Activated naive CD4-positive, alpha-beta T cell treated with anti-CD3 and anti-CD28 coated beads, Interleukin-2, amount 50 U/mL, for 24 hours (primary cell): ENCODE measurements at regions not wholly inside any gene's neighbourhood (a gene's known extent, or its start where the extent isn't known, plus 50 kb on each side); places are given as distances from the start of the nearest gene placed in this dataset.
"Not testable (repeated sequence)": the region's sequence is repeated elsewhere in the genome, so short reads cannot be mapped to it uniquely, and the experiment has no call there.

ENCODE experiments used
- H3K27ac Mint-ChIP-seq: one replicate; pipeline ENCODE4 v1.8.0; 2021; ENCODE audit warnings: mild to moderate bottlenecking, mixed read lengths
- H3K27me3 Mint-ChIP-seq: one replicate; pipeline ENCODE4 v1.8.0; 2021; ENCODE audit warnings: mixed read lengths
- H3K36me3 Mint-ChIP-seq: one replicate; pipeline ENCODE4 v1.8.0; 2021; ENCODE audit warnings: mixed read lengths
- H3K4me1 Mint-ChIP-seq: one replicate; pipeline ENCODE4 v1.8.0; 2021; ENCODE audit warnings: mixed read lengths
- H3K4me3 Mint-ChIP-seq: one replicate; pipeline ENCODE4 v1.8.0; 2021; ENCODE audit warnings: mild to moderate bottlenecking, mixed read lengths
- H3K9me3 Mint-ChIP-seq: one replicate; pipeline ENCODE4 v1.8.0; 2021; ENCODE audit warnings: mixed read lengths

- H3K27ac Mint-ChIP-seq: no peak overlapping the region
- no peaks in the 10 kb centered on the region for H3K4me1 Mint-ChIP-seq
- no peaks in the 10 kb centered on the region for H3K9me3 Mint-ChIP-seq
- H3K27me3 Mint-ChIP-seq: peaks cover 7% of the 10 kb centered on the region
- H3K36me3 Mint-ChIP-seq: no peaks in the 10 kb centered on the region
- no peak overlapping the region for H3K4me3 Mint-ChIP-seq
These were observed 512.8 kb downstream of the UQCRFS1 start for GRCh38 chr19:28700176-28700575.

GRCh38 chr19:28697308-28697707 lies 515.6 kb downstream of the UQCRFS1 start:
- H3K27ac Mint-ChIP-seq: no peak overlapping the region
- H3K9me3 Mint-ChIP-seq: no peaks in the 10 kb centered on the region

GRCh38 chr19:28694812-28695211 lies 518.1 kb downstream of the UQCRFS1 start:
- no peaks in the 10 kb centered on the region for H3K9me3 Mint-ChIP-seq
- H3K27ac Mint-ChIP-seq: no peak overlapping the region
- H3K36me3 Mint-ChIP-seq: no peaks in the 10 kb centered on the region
- peaks cover 8% of the 10 kb centered on the region for H3K27me3 Mint-ChIP-seq
- no peaks in the 10 kb centered on the region for H3K4me1 Mint-ChIP-seq
- no peak overlapping the region for H3K4me3 Mint-ChIP-seq

More at GRCh38 chr19:28697308-28697707, 515.6 kb downstream of the UQCRFS1 start:
- H3K4me3 Mint-ChIP-seq: no peak overlapping the region
- peaks cover 8% of the 10 kb centered on the region for H3K27me3 Mint-ChIP-seq
- H3K36me3 Mint-ChIP-seq: no peaks in the 10 kb centered on the region
- H3K4me1 Mint-ChIP-seq: no peaks in the 10 kb centered on the region

GRCh38 chr19:28691683-28692082 lies 521.3 kb downstream of the UQCRFS1 start:
- Mint-ChIP-seq H3K27ac (no peak overlapping the region), H3K4me1 (peaks cover under 1% of the 10 kb centered on the region), H3K27me3 (peaks cover 10% of the 10 kb centered on the region), H3K36me3 (no peaks in the 10 kb centered on the region), H3K9me3 (no peaks in the 10 kb centered on the region), H3K4me3 (no peak overlapping the region)

- H3K4me1 Mint-ChIP-seq, H3K27me3 Mint-ChIP-seq, H3K4me3 Mint-ChIP-seq, H3K9me3 Mint-ChIP-seq, H3K27ac Mint-ChIP-seq, H3K36me3 Mint-ChIP-seq: not testable (repeated sequence)
These were observed 523.5 kb downstream of the UQCRFS1 start for GRCh38 chr19:28689464-28689863.

- no peak overlapping the region for H3K27ac Mint-ChIP-seq
- H3K4me1 Mint-ChIP-seq: peaks cover 4% of the 10 kb centered on the region
- no peaks in the 10 kb centered on the region for H3K9me3 Mint-ChIP-seq
These were observed 525.7 kb downstream of the UQCRFS1 start for GRCh38 chr19:28687296-28687695.

GRCh38 chr19:28686756-28687155 lies 526.2 kb downstream of the UQCRFS1 start:
- no peaks in the 10 kb centered on the region for H3K36me3 Mint-ChIP-seq
- H3K4me3 Mint-ChIP-seq: no peak overlapping the region
- no peaks in the 10 kb centered on the region for H3K9me3 Mint-ChIP-seq
- peaks cover 3% of the 10 kb centered on the region for H3K27me3 Mint-ChIP-seq
- H3K4me1 Mint-ChIP-seq: peaks cover 4% of the 10 kb centered on the region
- H3K27ac Mint-ChIP-seq: no peak overlapping the region

More at GRCh38 chr19:28687296-28687695, 525.7 kb downstream of the UQCRFS1 start:
- Mint-ChIP-seq H3K36me3 (no peaks in the 10 kb centered on the region), H3K27me3 (peaks cover 3% of the 10 kb centered on the region), H3K4me3 (no peak overlapping the region)

GRCh38 chr19:28685802-28686201 lies 527.1 kb downstream of the UQCRFS1 start:
- peaks cover 4% of the 10 kb centered on the region for H3K4me1 Mint-ChIP-seq

GRCh38 chr19:28685077-28685476 lies 527.9 kb downstream of the UQCRFS1 start:
- H3K9me3 Mint-ChIP-seq, H3K4me3 Mint-ChIP-seq, H3K4me1 Mint-ChIP-seq, H3K27ac Mint-ChIP-seq, H3K27me3 Mint-ChIP-seq, H3K36me3 Mint-ChIP-seq: not testable (repeated sequence)

More at GRCh38 chr19:28685802-28686201, 527.1 kb downstream of the UQCRFS1 start:
- Mint-ChIP-seq H3K27me3 (peaks cover 3% of the 10 kb centered on the region), H3K27ac (no peak overlapping the region), H3K9me3 (no peaks in the 10 kb centered on the region), H3K4me3 (no peak overlapping the region), H3K36me3 (no peaks in the 10 kb centered on the region)

GRCh38 chr19:28680111-28680510 lies 532.8 kb downstream of the UQCRFS1 start:
- Mint-ChIP-seq H3K9me3 (peaks cover 7% of the 10 kb centered on the region), H3K36me3 (no peaks in the 10 kb centered on the region), H3K27me3 (peaks cover 2% of the 10 kb centered on the region), H3K4me3 (no peak overlapping the region), H3K4me1 (no peaks in the 10 kb centered on the region), H3K27ac (no peak overlapping the region)

GRCh38 chr19:28670836-28671235 lies 542.1 kb downstream of the UQCRFS1 start:
- Mint-ChIP-seq H3K27ac (no peak overlapping the region), H3K36me3 (peaks cover 7% of the 10 kb centered on the region)

GRCh38 chr19:28669804-28670203 lies 543.1 kb downstream of the UQCRFS1 start:
- no peaks in the 10 kb centered on the region for H3K4me1 Mint-ChIP-seq
- peaks cover under 1% of the 10 kb centered on the region for H3K27me3 Mint-ChIP-seq
- H3K36me3 Mint-ChIP-seq: peaks cover 7% of the 10 kb centered on the region
- no peak overlapping the region for H3K4me3 Mint-ChIP-seq
- peaks cover 34% of the 10 kb centered on the region for H3K9me3 Mint-ChIP-seq
- no peak overlapping the region for H3K27ac Mint-ChIP-seq

More at GRCh38 chr19:28670836-28671235, 542.1 kb downstream of the UQCRFS1 start:
- Mint-ChIP-seq H3K4me3 (no peak overlapping the region), H3K9me3 (peaks cover 41% of the 10 kb centered on the region), H3K27me3 (peaks cover 2% of the 10 kb centered on the region), H3K4me1 (no peaks in the 10 kb centered on the region)

GRCh38 chr19:28667348-28667977 lies 545.5 kb downstream of the UQCRFS1 start:
- no peak overlapping the region for H3K27ac Mint-ChIP-seq
- H3K4me3 Mint-ChIP-seq: no peak overlapping the region
- H3K36me3 Mint-ChIP-seq: peaks cover 7% of the 10 kb centered on the region
- H3K4me1 Mint-ChIP-seq: no peaks in the 10 kb centered on the region
- peaks cover 25% of the 10 kb centered on the region for H3K9me3 Mint-ChIP-seq
- peaks cover 2% of the 10 kb centered on the region for H3K27me3 Mint-ChIP-seq

GRCh38 chr19:28665748-28666147 lies 547.2 kb downstream of the UQCRFS1 start:
- Mint-ChIP-seq H3K9me3 (peaks cover 23% of the 10 kb centered on the region), H3K27me3 (peaks cover 2% of the 10 kb centered on the region), H3K36me3 (peaks cover 7% of the 10 kb centered on the region)

GRCh38 chr19:28656644-28657043 lies 556.3 kb downstream of the UQCRFS1 start:
- Mint-ChIP-seq H3K9me3 (peaks cover 13% of the 10 kb centered on the region), H3K36me3 (peaks cover 2% of the 10 kb centered on the region), H3K27me3 (peaks cover 2% of the 10 kb centered on the region), H3K27ac (no peak overlapping the region), H3K4me1 (peaks cover 6% of the 10 kb centered on the region), H3K4me3 (no peak overlapping the region)

More at GRCh38 chr19:28665748-28666147, 547.2 kb downstream of the UQCRFS1 start:
- H3K4me1 Mint-ChIP-seq: no peaks in the 10 kb centered on the region
- no peak overlapping the region for H3K27ac Mint-ChIP-seq
- no peak overlapping the region for H3K4me3 Mint-ChIP-seq

GRCh38 chr19:28655054-28655453 lies 557.9 kb downstream of the UQCRFS1 start:
- H3K36me3 Mint-ChIP-seq: peaks cover 2% of the 10 kb centered on the region
- no peak overlapping the region for H3K27ac Mint-ChIP-seq
- no peak overlapping the region for H3K4me3 Mint-ChIP-seq
- H3K9me3 Mint-ChIP-seq: peaks cover 13% of the 10 kb centered on the region
- H3K27me3 Mint-ChIP-seq: peaks cover 2% of the 10 kb centered on the region
- H3K4me1 Mint-ChIP-seq: peaks cover 6% of the 10 kb centered on the region

GRCh38 chr19:28652765-28653164 lies 560.2 kb downstream of the UQCRFS1 start:
- Mint-ChIP-seq H3K4me3 (peak overlapping the region; percentile 27), H3K27me3 (peaks cover 2% of the 10 kb centered on the region), H3K9me3 (peaks cover 7% of the 10 kb centered on the region), H3K36me3 (no peaks in the 10 kb centered on the region), H3K4me1 (peaks cover 6% of the 10 kb centered on the region), H3K27ac (peak overlapping the region; percentile 55)
